ENCODE measurements at regions not wholly inside any gene's neighbourhood (a gene's known extent, or its start where the extent isn't known, plus 50 kb on each side); places are given as distances from the start of the nearest gene placed in this dataset.

GRCh38 chr3:94179059-94179458 lies 116.2 kb downstream of the NSUN3 start:
- no peaks in the 10 kb centered on the region for H3K4me1 ChIP-seq (replicated peaks in 1 of 2)
- WGBS, 4 donors, result 58 to 80% (median 63%) methylated on average over 2 of the region's 2 CpGs

GRCh38 chr3:94183551-94183950 lies 120.7 kb downstream of the NSUN3 start:
- TF ChIP-seq, protein P1, sequence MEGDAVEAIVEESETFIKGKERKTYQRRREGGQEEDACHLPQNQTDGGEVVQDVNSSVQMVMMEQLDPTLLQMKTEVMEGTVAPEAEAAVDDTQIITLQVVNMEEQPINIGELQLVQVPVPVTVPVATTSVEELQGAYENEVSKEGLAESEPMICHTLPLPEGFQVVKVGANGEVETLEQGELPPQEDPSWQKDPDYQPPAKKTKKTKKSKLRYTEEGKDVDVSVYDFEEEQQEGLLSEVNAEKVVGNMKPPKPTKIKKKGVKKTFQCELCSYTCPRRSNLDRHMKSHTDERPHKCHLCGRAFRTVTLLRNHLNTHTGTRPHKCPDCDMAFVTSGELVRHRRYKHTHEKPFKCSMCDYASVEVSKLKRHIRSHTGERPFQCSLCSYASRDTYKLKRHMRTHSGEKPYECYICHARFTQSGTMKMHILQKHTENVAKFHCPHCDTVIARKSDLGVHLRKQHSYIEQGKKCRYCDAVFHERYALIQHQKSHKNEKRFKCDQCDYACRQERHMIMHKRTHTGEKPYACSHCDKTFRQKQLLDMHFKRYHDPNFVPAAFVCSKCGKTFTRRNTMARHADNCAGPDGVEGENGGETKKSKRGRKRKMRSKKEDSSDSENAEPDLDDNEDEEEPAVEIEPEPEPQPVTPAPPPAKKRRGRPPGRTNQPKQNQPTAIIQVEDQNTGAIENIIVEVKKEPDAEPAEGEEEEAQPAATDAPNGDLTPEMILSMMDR (IDR thresholded peaks at IDR 0.05), result no peak
- no peak for TF ChIP-seq POLR2A (IDR thresholded peaks at IDR 0.05)
- Histone ChIP-seq H3K4me1 (replicated peaks in 1 of 2) (no peaks in the 10 kb centered on the region), H3K36me3 (replicated peaks in 1 of 2) (no peaks in the 10 kb centered on the region), H3K9me3 (replicated peaks in 1 of 3) (no peaks in the 10 kb centered on the region), H3K4me3 (no peak overlapping the region), H3K27ac (no peak overlapping the region), H3K27me3 (no peaks in the 10 kb centered on the region)
- 71 to 82% (median 78%) methylated on average over 6 of the region's 6 CpGs for WGBS, 4 donors
- intact Hi-C loops (cut with DNase I), result no loop called here
- DNase-seq, result no peak

More at GRCh38 chr3:94179059-94179458, 116.2 kb downstream of the NSUN3 start:
- Histone ChIP-seq H3K36me3 (replicated peaks in 1 of 2) (no peaks in the 10 kb centered on the region), H3K9me3 (replicated peaks in 1 of 3) (no peaks in the 10 kb centered on the region), H3K4me3 (no peak overlapping the region), H3K27me3 (no peaks in the 10 kb centered on the region), H3K27ac (no peak overlapping the region)
- TF ChIP-seq POLR2A (IDR thresholded peaks at IDR 0.05), result no peak
- TF ChIP-seq, protein P1 (IDR thresholded peaks at IDR 0.05), result no peak
- intact Hi-C loops (cut with DNase I), result no loop called here
- DNase-seq, result no peak

DNA sequence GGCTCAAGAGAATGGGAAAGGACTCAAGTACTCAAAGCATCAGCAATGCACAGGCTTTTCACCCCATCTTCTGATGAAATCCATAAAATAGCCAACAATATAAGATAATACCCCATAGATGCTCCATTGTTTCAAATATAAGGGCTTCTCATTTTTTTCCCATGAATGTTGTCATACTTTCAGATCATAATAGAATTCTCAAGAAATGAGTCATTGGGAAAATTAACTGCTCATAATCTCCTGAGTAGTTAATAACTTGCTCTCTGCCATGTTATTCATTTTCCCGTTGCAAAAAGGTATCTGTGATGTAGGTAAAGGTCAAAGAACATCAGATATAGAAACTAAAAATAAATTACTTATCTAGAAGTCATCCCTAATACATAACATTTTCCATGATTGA lies 121.9 kb downstream of the NSUN3 start:
- intact Hi-C loops (cut with DNase I), result no loop called here
- no peaks in the 10 kb centered on the region for H3K36me3 ChIP-seq (replicated peaks in 1 of 2)
- H3K27ac ChIP-seq, result no peak overlapping the region
- no peaks in the 10 kb centered on the region for H3K4me1 ChIP-seq (replicated peaks in 1 of 2)
- no peak overlapping the region for H3K4me3 ChIP-seq
- TF ChIP-seq, protein P1 (IDR thresholded peaks at IDR 0.05), result no peak
- no peak for TF ChIP-seq POLR2A (IDR thresholded peaks at IDR 0.05)
- DNase-seq, result no peak
- WGBS, 4 donors, result 0 to 25% (median 0%) methylated on average over 1 of the region's 1 CpG
- no peaks in the 10 kb centered on the region for H3K9me3 ChIP-seq (replicated peaks in 1 of 3)
- no peaks in the 10 kb centered on the region for H3K27me3 ChIP-seq

- Histone ChIP-seq H3K27me3 (no peaks in the 10 kb centered on the region), H3K4me3 (no peak overlapping the region), H3K27ac (no peak overlapping the region), H3K4me1 (replicated peaks in 1 of 2) (no peaks in the 10 kb centered on the region), H3K9me3 (replicated peaks in 1 of 3) (no peaks in the 10 kb centered on the region), H3K36me3 (replicated peaks in 1 of 2) (no peaks in the 10 kb centered on the region)
- intact Hi-C loops (cut with DNase I), result no loop called here
- no peak for DNase-seq
- no peak for TF ChIP-seq POLR2A (IDR thresholded peaks at IDR 0.05)
- TF ChIP-seq, protein P1 (IDR thresholded peaks at IDR 0.05), result no peak
- 72 to 79% (median 75%) methylated on average over 2 of the region's 2 CpGs for WGBS, 4 donors
Measured at GRCh38 chr3:94185753-94186152, 122.9 kb downstream of the NSUN3 start.
